Stimulated activated CD4-positive, alpha-beta T cell treated with anti-CD3 and anti-CD28 coated beads, Interleukin-2, amount 100 ng/mL, for 48 hours (primary cell): ENCODE measurements at regions not wholly inside any gene's neighbourhood (a gene's known extent, or its start where the extent isn't known, plus 50 kb on each side); places are given as distances from the start of the nearest gene placed in this dataset.

ENCODE experiments used
- DNase-seq, 2 donors: peaks; one replicate each; pipeline ENCODE4 v3.0.0-alpha.2; 2020

- DNase-seq, result no peak
These were observed 145.2 kb upstream of the WSCD2 start for GRCh38 chr12:107983756-107984472.

- no peak for DNase-seq
These were observed 144.1 kb upstream of the WSCD2 start for GRCh38 chr12:107984973-107985372.

- DNase-seq, result no peak
These were observed 142.9 kb upstream of the WSCD2 start for GRCh38 chr12:107986183-107986582.

- DNase-seq, result peak; percentile 21 to 26
These were observed 138.8 kb upstream of the WSCD2 start for GRCh38 chr12:107990325-107990724.

- no peak for DNase-seq
These were observed 137.1 kb upstream of the WSCD2 start for GRCh38 chr12:107992029-107992428.

GRCh38 chr12:107992870-107993451 lies 136.1 kb upstream of the WSCD2 start:
- peak in 1 of 2 donors; percentile 1 for DNase-seq

GRCh38 chr12:107998863-107999262 lies 130.2 kb upstream of the WSCD2 start:
- DNase-seq, result no peak

GRCh38 chr12:108000111-108000510 lies 129.0 kb upstream of the WSCD2 start:
- DNase-seq, result no peak

- no peak for DNase-seq
These were observed 124.8 kb upstream of the WSCD2 start for GRCh38 chr12:108004319-108004718.

GRCh38 chr12:108008163-108008905 lies 120.8 kb upstream of the WSCD2 start:
- DNase-seq, result no peak

- no peak for DNase-seq
These were observed 119.5 kb upstream of the WSCD2 start for GRCh38 chr12:108009442-108010070.

- no peak for DNase-seq
These were observed 113.0 kb upstream of the WSCD2 start for GRCh38 chr12:108016022-108016564.

GRCh38 chr12:108017472-108018057 lies 111.5 kb upstream of the WSCD2 start:
- DNase-seq, result no peak

GRCh38 chr12:108019862-108020261 lies 109.2 kb upstream of the WSCD2 start:
- DNase-seq, result no peak

GRCh38 chr12:108021141-108021540 lies 107.9 kb upstream of the WSCD2 start:
- DNase-seq, result no peak

GRCh38 chr12:108021949-108022522 lies 107.1 kb upstream of the WSCD2 start:
- DNase-seq, result no peak

- no peak for DNase-seq
These were observed 99.8 kb upstream of the WSCD2 start for GRCh38 chr12:108029051-108029835.

- no peak for DNase-seq
These were observed 96.0 kb upstream of the WSCD2 start for GRCh38 chr12:108033090-108033489.

- no peak for DNase-seq
These were observed 93.7 kb upstream of the WSCD2 start for GRCh38 chr12:108035372-108035771.

- DNase-seq, result no peak
These were observed 91.1 kb upstream of the WSCD2 start for GRCh38 chr12:108037960-108038359.

- no peak for DNase-seq
These were observed 89.3 kb upstream of the WSCD2 start for GRCh38 chr12:108039794-108040193.

GRCh38 chr12:108040947-108041346 lies 88.1 kb upstream of the WSCD2 start:
- no peak for DNase-seq
